ENCODE measurements at regions not wholly inside any gene's neighbourhood (a gene's known extent, or its start where the extent isn't known, plus 50 kb on each side); places are given as distances from the start of the nearest gene placed in this dataset.

GRCh38 chr9:95807326-95807947, 68.1 kb upstream of the ERCC6L2 start:
- Histone ChIP-seq H3T11ph (ENCODE audit: low read length) (no peak overlapping the region), H3K4ac (ENCODE audit: low read depth, low read length) (no peak overlapping the region), H3K9ac (ENCODE audit: extremely low read depth, insufficient read length, low read length) (no peak overlapping the region), H3K79me1 (ENCODE audit: insufficient read depth, low read depth, low read length, poor library complexity, severe bottlenecking) (no peaks in the 10 kb centered on the region), H3K9me3 (ENCODE audit: control insufficient read depth, low read depth, low read length) (no peaks in the 10 kb centered on the region), H2BK15ac (ENCODE audit: low read depth, low read length) (no peak overlapping the region), H2AK5ac (ENCODE audit: insufficient read length, low read length) (no peak overlapping the region), H2BK20ac (ENCODE audit: low read depth, low read length, poor library complexity, severe bottlenecking) (no peak overlapping the region), H3K23me2 (ENCODE audit: insufficient read length, low read depth, low read length, poor library complexity, severe bottlenecking) (no peaks in the 10 kb centered on the region), H2BK5ac (ENCODE audit: insufficient read length, low read length) (no peak overlapping the region), H4K8ac (replicated peaks; ENCODE audit: insufficient read length, low read depth, low read length) (no peak overlapping the region), H3K27ac (ENCODE audit: insufficient read length, low read depth, low read length) (no peak overlapping the region), H3K27me3 (ENCODE audit: insufficient read depth, low read length) (no peaks in the 10 kb centered on the region), H3K56ac (ENCODE audit: insufficient read length, low read depth, low read length) (no peak overlapping the region), H4K91ac (ENCODE audit: insufficient read length, low read depth, low read length) (no peak overlapping the region), H3K23ac (ENCODE audit: insufficient read length, low read depth, low read length) (no peak overlapping the region), H3K14ac (ENCODE audit: insufficient read depth, low read length) (no peak overlapping the region), H3K4me1 (ENCODE audit: insufficient read depth, low read length) (no peaks in the 10 kb centered on the region; the same call in 1 of the 2 replicates), H2AFZ (ENCODE audit: low read length) (no peak overlapping the region), H3K79me2 (ENCODE audit: insufficient read depth, low read length) (no peaks in the 10 kb centered on the region), H3K18ac (ENCODE audit: insufficient read length, low read depth, low read length) (no peak overlapping the region), H2BK120ac (ENCODE audit: low read depth, low read length, poor library complexity, severe bottlenecking) (no peak overlapping the region), H4K5ac (ENCODE audit: insufficient read length, low read depth, low read length) (no peak overlapping the region), H3K4me2 (ENCODE audit: insufficient read depth, insufficient read length, low read length) (no peak overlapping the region), H2BK12ac (ENCODE audit: insufficient read length, low read depth, low read length) (no peak overlapping the region), H4K20me1 (ENCODE audit: control insufficient read depth, insufficient read depth, insufficient read length) (no peaks in the 10 kb centered on the region)
- WGBS (ENCODE audit: extremely low coverage, insufficient read length, low lambda C conversion rate): no CpG with 5 or more reads among the region's 5 CpGs
- DNase-seq: no peak
- Mint-ChIP-seq H3K4me3 (no peak overlapping the region), H3K4me1 (peaks cover 11 to 13% of the 10 kb centered on the region in 2 experiments), H3K27me3 (ENCODE audit: low read depth) (no peaks in the 10 kb centered on the region; the same call in none of the 2 replicates), H3K27ac (no peak overlapping the region), H3K36me3 (ENCODE audit: insufficient read depth in 1 of 3, low read depth in 3 of 3) (no peaks in the 10 kb centered on the region; a peak in 1 of 7 replicates), H3K9me3 (no peaks in the 10 kb centered on the region)
- TF ChIP-seq CTCF (conservative IDR thresholded peaks at IDR 0.05): no peak

Measured in H9 (cell line).